Neural cell (in vitro differentiated cells): ENCODE measurements at regions not wholly inside any gene's neighbourhood (a gene's known extent, or its start where the extent isn't known, plus 50 kb on each side); places are given as distances from the start of the nearest gene placed in this dataset.

Experiments
- H2AFZ ChIP-seq: fragments of 200-600, 300-800 bp; sonication (generic), shearing (Covaris generic); 2 replicates; pipeline ENCODE4 v1.6.0; 2014; ENCODE audit warnings: low read depth, mild to moderate bottlenecking, antibody characterized with exemption, low read length, moderate library complexity
- H3F3A ChIP-seq: fragments of 200-600 bp; shearing (Covaris generic); 2 replicates; pipeline ENCODE4 v1.6.1; 2016; ENCODE audit warnings: mild to moderate bottlenecking, moderate library complexity, mixed read lengths, antibody characterized with exemption, low read length; ENCODE audit not compliant: insufficient read depth, poor library complexity, severe bottlenecking
- H3K27ac ChIP-seq: fragments of 200-600, 300-800 bp; sonication (generic), shearing (Covaris generic); 2 replicates; pipeline ENCODE4 v1.5.1; 2014; ENCODE audit warnings: mild to moderate bottlenecking, low read length, moderate library complexity
- H3K27me3 ChIP-seq: fragments of 300-800, 200-600 bp; sonication (generic), shearing (Covaris generic); 2 replicates; pipeline ENCODE4 v1.6.0; 2014; ENCODE audit warnings: mild to moderate bottlenecking, low read depth, low read length, moderate library complexity; ENCODE audit not compliant: insufficient read depth
- H3K36me3 ChIP-seq: fragments of 300-800, 200-600 bp; sonication (generic), shearing (Covaris generic); 2 replicates; pipeline ENCODE4 v1.5.1; 2014; ENCODE audit warnings: mild to moderate bottlenecking, antibody characterized with exemption, low read length, moderate library complexity; ENCODE audit not compliant: insufficient read depth
- H3K4me2 ChIP-seq: fragments of 300-800, 200-600 bp; sonication (generic), shearing (Covaris generic); 2 replicates; pipeline ENCODE4 v1.6.0; 2014; ENCODE audit warnings: mild to moderate bottlenecking, low read length
- H3K4me3 ChIP-seq: fragments of 300-800, 200-600 bp; sonication (generic), shearing (Covaris generic); 2 replicates; pipeline ENCODE4 v1.5.1; 2014; ENCODE audit warnings: mild to moderate bottlenecking, low read length, moderate library complexity
- H3K79me2 ChIP-seq: fragments of 200-600 bp; shearing (Covaris generic); replicated peaks from 2 replicates; pipeline ENCODE4 v1.6.0; 2014; ENCODE audit warnings: mild to moderate bottlenecking, low read length, moderate library complexity; ENCODE audit not compliant: insufficient read depth
- H3K9ac ChIP-seq: fragments of 300-800, 200-600 bp; sonication (generic), shearing (Covaris generic); 2 replicates; pipeline ENCODE4 v1.6.1; 2016; ENCODE audit warnings: mild to moderate bottlenecking, low read length, mixed read lengths
- H3K9me2 ChIP-seq: fragments of 200-600 bp; shearing (Covaris generic); 2 replicates; pipeline ENCODE4 v1.6.1; 2016; ENCODE audit warnings: mild to moderate bottlenecking, low read length, mixed read lengths; ENCODE audit not compliant: insufficient read depth
- H3K9me3 ChIP-seq: fragments of 200-600, 300-800 bp; sonication (generic), shearing (Covaris generic); 2 replicates; pipeline ENCODE4 v1.6.1; 2016; ENCODE audit warnings: mild to moderate bottlenecking, mixed run types, low read length, moderate library complexity, mixed read lengths
- H4K20me1 ChIP-seq: fragments of 200-600 bp; shearing (Covaris generic); 2 replicates; pipeline ENCODE4 v1.6.1; 2016; ENCODE audit warnings: mild to moderate bottlenecking, mixed run types; ENCODE audit not compliant: insufficient read depth
- CTCF ChIP-seq: fragments of 450-650 bp; IDR thresholded peaks from 2 replicates; pipeline ENCODE4 v1.5.1; 2014; ENCODE audit warnings: antibody characterized with exemption, mild to moderate bottlenecking, moderate library complexity; ENCODE audit not compliant: poor library complexity, severe bottlenecking
- EP300 ChIP-seq: fragments of 450-650 bp; conservative IDR thresholded peaks from 2 replicates; pipeline ENCODE4 v1.6.1; 2014; ENCODE audit warnings: antibody characterized with exemption, mild to moderate bottlenecking, moderate library complexity; ENCODE audit not compliant: poor library complexity, severe bottlenecking
- EZH2 ChIP-seq: fragments of 200-600, 300-800 bp; shearing (Covaris generic), sonication (generic); IDR thresholded peaks from 2 replicates; pipeline ENCODE4 v1.6.1; 2014; ENCODE audit warnings: antibody characterized with exemption, low read length, borderline replicate concordance, mild to moderate bottlenecking; ENCODE audit not compliant: insufficient read depth, poor library complexity, severe bottlenecking
- MXI1 ChIP-seq: fragments of 450-650 bp; conservative IDR thresholded peaks from 2 replicates; pipeline ENCODE4 v1.6.1; 2014; ENCODE audit warnings: antibody characterized with exemption, mild to moderate bottlenecking; ENCODE audit not compliant: poor library complexity, severe bottlenecking
- POLR2AphosphoS5 ChIP-seq: IDR thresholded peaks from 2 replicates; pipeline ENCODE4 v1.6.1; 2012
- RAD21 ChIP-seq: fragments of 450-650 bp; conservative IDR thresholded peaks from 2 replicates; pipeline ENCODE4 v1.6.1; 2014; ENCODE audit warnings: antibody characterized with exemption, mild to moderate bottlenecking, moderate library complexity
- REST ChIP-seq: IDR thresholded peaks from 2 replicates; pipeline ENCODE4 v1.6.1; 2012; ENCODE audit warnings: borderline replicate concordance
- SMC3 ChIP-seq: fragments of 450-650 bp; conservative IDR thresholded peaks from 2 replicates; pipeline ENCODE4 v1.6.1; 2014; ENCODE audit warnings: antibody characterized with exemption, mild to moderate bottlenecking, moderate library complexity; ENCODE audit not compliant: poor library complexity
- TAF1 ChIP-seq: IDR thresholded peaks from 2 replicates; pipeline ENCODE4 v1.6.1; 2012; ENCODE audit warnings: low read depth

GRCh38 chr2:2791031-2791430 is 460.0 kb upstream of the MYT1L start:
- Histone ChIP-seq H3K4me3 (no peak overlapping the region), H3K9me3 (no peaks in the 10 kb centered on the region), H3K9ac (no peak overlapping the region), H3K4me2 (no peak overlapping the region), H4K20me1 (no peaks in the 10 kb centered on the region), H3K36me3 (no peaks in the 10 kb centered on the region), H3K9me2 (no peaks in the 10 kb centered on the region), H3F3A (no peaks in the 10 kb centered on the region), H2AFZ (no peak overlapping the region), H3K27me3 (no peaks in the 10 kb centered on the region), H3K27ac (no peak overlapping the region), H3K79me2 (no peaks in the 10 kb centered on the region)
- TF ChIP-seq EZH2 (no peak), TAF1 (no peak), CTCF (no peak), POLR2AphosphoS5 (no peak), SMC3 (no peak), RAD21 (no peak), REST (no peak), EP300 (no peak), MXI1 (no peak)

- H3K9me3 ChIP-seq: no peaks in the 10 kb centered on the region
- no peaks in the 10 kb centered on the region for H3K27me3 ChIP-seq
- no peaks in the 10 kb centered on the region for H3K79me2 ChIP-seq
- H3K4me2 ChIP-seq: no peak overlapping the region
- no peak overlapping the region for H3K4me3 ChIP-seq
- H3F3A ChIP-seq: no peaks in the 10 kb centered on the region
- no peak overlapping the region for H3K9ac ChIP-seq
- H3K36me3 ChIP-seq: no peaks in the 10 kb centered on the region
- no peak overlapping the region for H3K27ac ChIP-seq
- no peak overlapping the region for H2AFZ ChIP-seq
- H3K9me2 ChIP-seq: no peaks in the 10 kb centered on the region
- TF ChIP-seq REST: no peak
- no peak for TF ChIP-seq SMC3
- no peak for TF ChIP-seq EZH2
- TF ChIP-seq RAD21: no peak
- no peak for TF ChIP-seq CTCF
- no peak for TF ChIP-seq MXI1
- no peak for TF ChIP-seq EP300
- TF ChIP-seq TAF1: no peak
- TF ChIP-seq POLR2AphosphoS5: no peak
- H4K20me1 ChIP-seq: no peaks in the 10 kb centered on the region
Measured at GRCh38 chr2:2788076-2788475, 457.0 kb upstream of the MYT1L start.
